ENCODE measurements at regions not wholly inside any gene's neighbourhood (a gene's known extent, or its start where the extent isn't known, plus 50 kb on each side); places are given as distances from the start of the nearest gene placed in this dataset.

GRCh38 chr13:34628209-34628682, 313.8 kb upstream of the NBEA start:
- no peak for TF ChIP-seq CTCF (IDR thresholded peaks at IDR 0.05)
- no peak for TF ChIP-seq POLR2A (IDR thresholded peaks at IDR 0.05)

All from testis (tissue), 2 donors.